Activated T-cell treated with anti-CD3 and anti-CD28 coated beads for 24 hours (primary cell): ENCODE measurements at regions not wholly inside any gene's neighbourhood (a gene's known extent, or its start where the extent isn't known, plus 50 kb on each side); places are given as distances from the start of the nearest gene placed in this dataset.
"Not testable (repeated sequence)": the region's sequence is repeated elsewhere in the genome, so short reads cannot be mapped to it uniquely, and the experiment has no call there.

Source experiments
- DNase-seq: peaks from one replicate; pipeline ENCODE4 v3.0.0-alpha.2; 2020; ENCODE audit warnings: low read depth

- DNase-seq, result no peak
These were observed 53.5 kb downstream of the TEX51 start for GRCh38 chr2:126952216-126952615.

- no peak for DNase-seq
These were observed 54.8 kb downstream of the TEX51 start for GRCh38 chr2:126953483-126953882.

DNA sequence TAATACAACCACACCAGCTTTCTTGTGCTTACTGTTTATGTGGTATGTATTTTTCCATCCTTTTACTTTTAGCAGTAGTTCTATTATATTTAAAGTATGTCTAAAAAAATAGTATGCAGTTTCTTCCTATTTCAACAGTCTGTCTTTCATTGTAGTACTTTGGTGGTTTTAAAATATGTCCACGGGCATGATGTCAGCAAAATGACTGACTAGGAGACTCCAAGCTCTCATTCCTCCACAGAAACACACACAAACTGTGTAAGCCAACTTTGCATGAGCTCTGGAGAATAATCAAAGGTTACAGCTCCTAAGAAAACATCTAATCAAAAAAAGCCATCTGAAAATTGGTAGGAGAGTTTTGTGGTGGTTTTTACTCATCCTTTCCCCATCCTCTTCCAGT, 56.1 kb downstream of the TEX51 start:
- DNase-seq, result no peak

DNA sequence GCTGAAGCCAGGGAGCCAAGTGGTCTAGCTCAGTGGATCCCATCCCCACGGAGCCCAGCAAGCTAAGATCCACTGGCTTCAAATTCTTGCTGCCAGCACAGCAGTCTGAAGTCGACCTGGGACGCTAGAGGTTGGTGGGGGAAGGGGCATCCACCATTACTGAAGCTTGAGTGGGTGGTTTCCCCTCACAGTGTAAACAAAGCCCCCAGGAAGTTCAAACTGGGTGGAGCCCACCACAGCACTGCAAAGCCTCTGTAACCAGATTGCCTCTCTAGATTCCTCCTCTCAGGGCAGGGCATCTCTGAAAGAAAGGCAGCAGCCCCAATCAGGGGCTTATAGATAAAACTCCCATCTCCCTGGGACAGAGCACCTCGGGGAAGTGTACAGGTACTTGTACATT, 58.1 kb downstream of the TEX51 start:
- DNase-seq, result not testable (repeated sequence)

DNA sequence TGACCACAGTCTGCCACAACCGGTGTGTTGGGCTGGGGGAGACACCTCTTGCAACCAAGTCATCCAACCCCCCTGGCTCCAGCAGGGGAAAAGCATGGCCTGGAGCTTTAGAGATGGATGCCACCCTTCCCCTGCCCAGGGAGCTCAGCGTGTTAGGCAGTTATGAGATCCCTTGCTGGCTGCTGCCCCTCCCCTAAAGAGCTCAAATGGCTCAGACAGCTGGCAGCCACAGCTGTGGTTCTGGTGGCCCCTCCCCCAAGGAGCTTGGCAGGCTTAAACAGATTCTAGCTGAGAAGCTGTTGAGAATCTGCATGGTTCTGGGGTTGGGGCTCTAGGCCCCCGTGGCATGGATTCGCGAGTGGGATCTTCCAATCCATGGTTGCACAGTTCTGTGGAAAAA, 64.7 kb downstream of the TEX51 start:
- no peak for DNase-seq

- DNase-seq, result no peak
These were observed 67.9 kb downstream of the TEX51 start for GRCh38 chr2:126966601-126967000.

DNA sequence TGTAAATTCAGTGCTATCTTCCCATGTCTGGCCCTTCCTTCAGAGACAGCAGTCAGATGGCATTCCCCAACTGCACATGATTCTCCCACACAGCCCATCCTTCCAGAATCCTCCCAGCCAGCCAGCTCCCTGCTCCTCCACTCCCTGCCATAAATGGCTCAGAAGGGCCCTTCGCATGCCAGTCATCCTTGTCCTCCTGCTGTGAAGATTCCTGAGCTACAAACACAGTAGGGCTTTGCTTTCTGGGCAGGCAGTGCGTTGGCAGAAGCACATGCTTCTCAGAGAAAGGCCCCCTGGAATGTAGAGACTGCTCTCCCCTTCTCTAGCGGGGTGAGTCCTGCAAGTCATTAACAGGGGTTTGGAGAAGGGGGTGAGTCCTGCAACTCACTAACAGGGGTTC, 71.9 kb downstream of the TEX51 start:
- DNase-seq, result no peak

DNA sequence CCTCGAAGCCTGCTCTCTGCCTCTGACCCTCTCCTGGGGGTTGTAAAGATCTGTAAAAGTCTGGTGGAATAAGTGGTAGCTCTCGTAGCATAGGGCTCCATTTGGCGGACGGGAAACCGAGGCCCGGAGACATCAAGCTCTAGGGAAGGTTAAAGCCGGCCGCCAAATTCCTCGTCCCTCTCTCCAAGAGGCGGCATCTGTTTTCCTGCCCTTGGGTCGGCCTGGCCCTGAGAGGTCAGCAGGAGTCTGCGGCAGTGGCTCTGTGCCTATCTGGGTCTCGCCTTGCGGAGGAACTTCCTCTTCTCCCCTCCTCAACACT, 72.4 kb downstream of the TEX51 start:
- no peak for DNase-seq

GRCh38 chr2:126971481-126972278, 73.0 kb downstream of the TEX51 start:
- peak; percentile 60 for DNase-seq

DNA sequence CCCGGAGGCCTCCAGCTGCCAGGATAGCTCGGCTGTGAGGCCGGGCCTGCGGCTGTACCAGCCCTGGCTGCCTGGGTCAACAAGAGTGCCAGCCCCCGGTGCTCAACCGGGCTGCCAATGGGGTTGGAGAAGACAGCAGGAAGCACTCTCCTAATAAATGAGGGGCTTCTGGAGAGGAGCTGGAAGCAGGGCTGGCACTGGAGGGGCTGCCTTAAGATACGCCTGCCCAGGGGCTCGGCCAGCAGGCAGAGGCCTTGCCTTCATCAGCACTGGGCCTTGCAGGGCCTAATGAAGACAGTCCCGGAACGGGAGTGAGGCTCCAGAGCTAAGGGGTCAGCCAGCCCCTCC, 73.6 kb downstream of the TEX51 start:
- DNase-seq, result no peak

GRCh38 chr2:126973745-126974144, 75.1 kb downstream of the TEX51 start:
- DNase-seq, result no peak

DNA sequence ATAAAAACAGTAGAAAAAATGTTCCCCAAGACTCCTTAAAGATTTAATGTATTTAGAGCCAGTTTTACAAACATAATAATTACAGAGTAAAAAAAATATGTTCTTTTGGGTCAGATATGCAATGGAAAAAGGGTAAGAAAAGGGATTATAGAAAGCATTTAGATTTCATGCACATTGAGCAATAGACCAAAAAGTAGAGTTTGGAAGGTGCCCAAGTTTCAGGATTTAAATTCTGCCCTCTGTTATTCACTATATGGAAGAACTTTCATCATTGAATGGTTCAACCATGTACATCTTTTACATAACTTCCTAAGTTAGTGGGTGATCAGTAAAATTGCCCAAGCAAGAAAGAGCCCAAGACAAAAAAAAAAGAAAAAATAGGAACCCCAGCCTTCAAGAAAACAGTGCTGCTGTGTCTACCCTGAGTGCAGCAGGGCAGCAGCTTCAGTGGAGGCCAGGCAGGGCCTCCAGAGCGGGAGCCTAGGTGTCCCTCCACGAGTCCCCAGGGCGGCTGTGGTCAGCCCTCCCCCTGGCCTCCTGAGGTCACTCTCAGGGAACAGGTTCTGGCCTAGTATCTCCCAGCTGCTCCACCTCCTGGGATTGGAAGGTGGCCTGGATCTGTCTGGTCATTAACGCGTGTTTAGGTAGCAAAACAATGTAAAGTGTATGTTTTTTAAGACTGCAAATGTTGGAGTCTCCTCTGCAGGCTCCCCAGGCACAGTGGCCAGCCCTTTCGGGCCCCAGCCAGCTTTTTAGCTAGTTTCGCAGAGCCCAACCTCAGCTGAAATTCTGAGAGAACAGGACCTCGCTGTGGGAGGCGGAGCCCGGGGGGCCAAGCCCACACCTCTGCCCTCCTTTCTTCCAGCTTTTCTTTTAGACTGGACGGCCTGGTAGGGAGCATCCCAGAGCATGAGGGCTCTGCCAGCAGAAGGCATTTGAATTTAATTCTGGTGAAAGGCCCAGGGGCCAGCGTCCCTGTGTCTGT, 77.3 kb downstream of the TEX51 start:
- DNase-seq, result no peak

GRCh38 chr2:126976721-126977328, 78.1 kb downstream of the TEX51 start:
- DNase-seq, result no peak

GRCh38 chr2:126978333-126978732, 79.6 kb downstream of the TEX51 start:
- no peak for DNase-seq

- DNase-seq, result no peak
These were observed 80.6 kb downstream of the TEX51 start for GRCh38 chr2:126979039-126980003.

GRCh38 chr2:126981476-126981875, 82.8 kb downstream of the TEX51 start:
- DNase-seq, result no peak

- no peak for DNase-seq
These were observed 84.2 kb downstream of the TEX51 start for GRCh38 chr2:126982935-126983334.

DNA sequence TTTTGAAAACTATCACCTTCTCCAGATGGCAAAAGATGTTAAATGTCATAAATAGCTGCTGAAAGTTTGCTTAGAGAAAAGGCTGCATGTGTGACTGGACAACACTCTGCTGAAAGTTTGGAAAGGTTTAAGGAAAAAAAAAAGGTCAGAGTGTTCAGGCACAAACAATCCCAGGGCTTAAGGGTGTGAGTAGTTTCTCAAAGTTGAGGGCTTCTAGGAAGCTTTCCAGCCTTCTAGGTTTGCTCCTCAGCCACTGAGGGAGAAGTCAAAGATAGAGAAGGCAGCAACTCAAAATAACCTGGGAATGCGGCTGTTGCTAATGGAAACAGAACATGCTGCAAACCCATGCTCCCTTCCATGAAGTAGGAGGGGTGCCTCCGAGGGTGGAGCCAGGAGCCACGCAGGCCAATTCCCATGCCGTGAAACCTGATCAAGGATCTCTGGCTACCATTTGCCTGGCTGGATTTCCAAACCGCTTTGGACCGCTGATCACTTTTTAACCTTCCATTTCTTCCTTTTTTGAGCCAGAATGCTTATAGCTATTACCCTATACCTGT, 88.0 kb downstream of the TEX51 start:
- DNase-seq, result no peak

DNA sequence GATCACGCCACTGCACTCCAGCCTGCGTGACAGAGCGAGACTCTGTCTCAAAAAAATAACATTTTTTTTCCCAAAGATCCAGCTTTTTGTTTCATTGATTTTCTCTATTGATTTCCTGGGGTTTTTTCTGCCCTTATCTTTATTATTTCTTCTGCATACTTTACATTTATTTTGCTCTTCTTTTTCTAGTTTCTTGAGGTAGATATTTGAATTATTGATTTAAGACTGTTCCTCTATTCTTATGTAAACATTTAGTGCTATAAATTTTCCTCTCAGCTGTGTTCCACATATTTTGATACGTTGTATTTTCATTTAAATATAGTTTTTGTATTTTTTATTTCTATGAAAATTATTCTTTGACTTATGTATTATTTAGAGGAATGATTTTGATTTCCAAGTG, 89.8 kb downstream of the TEX51 start:
- no peak for DNase-seq

DNA sequence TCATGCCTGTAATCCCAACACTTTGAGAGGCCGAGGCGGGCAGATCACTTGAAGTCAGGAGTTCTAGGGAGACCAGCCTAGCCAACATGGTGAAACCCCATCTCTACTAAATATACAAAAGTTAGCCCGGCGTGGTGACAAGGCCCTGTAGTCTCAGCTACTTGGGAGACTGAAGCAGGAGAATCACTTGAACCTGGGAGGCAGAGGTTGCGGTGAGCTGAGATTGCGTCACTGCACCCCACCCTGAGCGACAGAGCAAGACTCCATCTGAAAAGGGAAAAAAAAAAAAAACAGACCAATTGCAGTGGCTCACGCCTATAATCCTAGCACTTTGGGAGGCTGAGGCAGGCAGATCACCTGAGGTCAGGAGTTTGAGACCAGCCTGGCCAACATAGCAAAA, 90.4 kb downstream of the TEX51 start:
- not testable (repeated sequence) for DNase-seq

DNA sequence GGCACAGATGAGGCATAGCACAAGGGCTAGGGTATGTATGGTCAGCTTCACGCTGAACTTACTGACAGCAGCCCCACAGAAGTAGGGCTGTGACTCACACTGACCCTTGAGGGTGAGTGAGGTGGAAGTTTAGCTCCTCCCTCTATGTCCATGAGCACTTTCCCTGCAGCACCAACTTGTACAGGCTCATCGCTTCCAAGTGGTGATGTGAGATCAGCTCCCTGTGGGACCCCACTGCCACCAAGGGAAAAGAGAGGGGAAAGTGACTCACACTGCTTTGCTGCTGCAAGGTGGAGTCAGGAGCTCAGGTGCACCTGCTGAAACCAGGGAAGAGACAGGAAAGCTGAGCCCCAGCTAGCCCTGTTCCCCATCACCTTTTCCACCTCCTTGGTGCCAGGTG, 91.5 kb downstream of the TEX51 start:
- DNase-seq, result no peak
